H9 (cell line): ENCODE measurements at regions not wholly inside any gene's neighbourhood (a gene's known extent, or its start where the extent isn't known, plus 50 kb on each side); places are given as distances from the start of the nearest gene placed in this dataset.

Experiments used
- DNase-seq: peaks from one replicate; pipeline ENCODE4 v3.0.0-alpha.2; 2017
- H2AFZ ChIP-seq: one replicate; pipeline ENCODE4 v1.6.1; 2013; ENCODE audit warnings: mild to moderate bottlenecking, low read length, control low read depth, moderate library complexity
- H2AK5ac ChIP-seq: 2 replicates; pipeline ENCODE4 v1.6.1; 2013; ENCODE audit warnings: low read length, control low read depth, mixed read lengths; ENCODE audit not compliant: insufficient read length
- H2BK120ac ChIP-seq: one replicate; pipeline ENCODE4 v1.6.1; 2013; ENCODE audit warnings: low read depth, mild to moderate bottlenecking, low read length, control low read depth, inconsistent platforms; ENCODE audit not compliant: poor library complexity, severe bottlenecking
- H2BK12ac ChIP-seq: 2 replicates; pipeline ENCODE4 v1.6.1; 2013; ENCODE audit warnings: low read length, control low read depth, mixed read lengths, low read depth; ENCODE audit not compliant: insufficient read length
- H2BK15ac ChIP-seq: 2 replicates; pipeline ENCODE4 v1.6.1; 2013; ENCODE audit warnings: low read depth, low read length, control low read depth
- H2BK20ac ChIP-seq: one replicate; pipeline ENCODE4 v1.6.1; 2013; ENCODE audit warnings: low read depth, mild to moderate bottlenecking, low read length, control low read depth, inconsistent platforms; ENCODE audit not compliant: poor library complexity, severe bottlenecking
- H2BK5ac ChIP-seq: 2 replicates; pipeline ENCODE4 v1.6.1; 2013; ENCODE audit warnings: low read length, control low read depth, mixed read lengths; ENCODE audit not compliant: insufficient read length
- H3K14ac ChIP-seq: 2 replicates; pipeline ENCODE4 v1.6.1; 2013; ENCODE audit warnings: low read length, control low read depth; ENCODE audit not compliant: insufficient read depth
- H3K18ac ChIP-seq: 2 replicates; pipeline ENCODE4 v1.6.1; 2013; ENCODE audit warnings: low read depth, mild to moderate bottlenecking, mixed read lengths, low read length, control low read depth; ENCODE audit not compliant: insufficient read length
- H3K23ac ChIP-seq: 2 replicates; pipeline ENCODE4 v1.6.1; 2013; ENCODE audit warnings: low read length, control low read depth, mixed read lengths, low read depth; ENCODE audit not compliant: insufficient read length
- H3K23me2 ChIP-seq: 2 replicates; pipeline ENCODE4 v1.6.1; 2013; ENCODE audit warnings: low read depth, mild to moderate bottlenecking, mixed read lengths, low read length, control low read depth; ENCODE audit not compliant: insufficient read length, poor library complexity, severe bottlenecking
- H3K27ac ChIP-seq: 2 replicates; pipeline ENCODE4 v1.5.1; 2013; ENCODE audit warnings: low read length, control low read depth, mixed read lengths, low read depth; ENCODE audit not compliant: insufficient read length
- H3K27me3 ChIP-seq: 2 replicates; pipeline ENCODE4 v1.6.1; 2013; ENCODE audit warnings: low read length, control low read depth, inconsistent platforms; ENCODE audit not compliant: insufficient read depth
- H3K4ac ChIP-seq: 2 replicates; pipeline ENCODE4 v1.6.1; 2013; ENCODE audit warnings: low read depth, mild to moderate bottlenecking, control low read depth, inconsistent platforms, low read length, moderate library complexity
- H3K4me1 ChIP-seq: 2 replicates; pipeline ENCODE4 v1.6.1; 2013; ENCODE audit warnings: low read length, control low read depth, inconsistent platforms; ENCODE audit not compliant: insufficient read depth
- H3K4me2 ChIP-seq: 2 replicates; pipeline ENCODE4 v1.6.1; 2013; ENCODE audit warnings: low read length, control low read depth, mixed read lengths; ENCODE audit not compliant: insufficient read length, insufficient read depth
- H3K56ac ChIP-seq: 2 replicates; pipeline ENCODE4 v1.6.1; 2013; ENCODE audit warnings: low read depth, mild to moderate bottlenecking, mixed read lengths, low read length, control low read depth; ENCODE audit not compliant: insufficient read length
- H3K79me1 ChIP-seq: 2 replicates; pipeline ENCODE4 v1.6.1; 2013; ENCODE audit warnings: low read depth, mild to moderate bottlenecking, moderate library complexity, low read length, control low read depth, inconsistent platforms; ENCODE audit not compliant: insufficient read depth, poor library complexity, severe bottlenecking
- H3K79me2 ChIP-seq: 2 replicates; pipeline ENCODE4 v1.6.1; 2013; ENCODE audit warnings: low read length, control low read depth, inconsistent platforms; ENCODE audit not compliant: insufficient read depth
- H3K9ac ChIP-seq: 2 replicates; pipeline ENCODE4 v1.6.1; 2013; ENCODE audit warnings: low read length, control low read depth, mixed read lengths; ENCODE audit not compliant: insufficient read length; ENCODE audit errors: extremely low read depth
- H3K9me3 ChIP-seq: one replicate; pipeline ENCODE4 v1.6.1; 2013; ENCODE audit warnings: low read depth, low read length, inconsistent platforms; ENCODE audit not compliant: control insufficient read depth
- H3T11ph ChIP-seq: one replicate; pipeline ENCODE4 v1.6.1; 2013; ENCODE audit warnings: mild to moderate bottlenecking, low read length, control low read depth, inconsistent platforms
- H4K20me1 ChIP-seq: one replicate; pipeline ENCODE4 v1.6.1; 2013; ENCODE audit not compliant: control insufficient read depth, insufficient read length, insufficient read depth
- H4K5ac ChIP-seq: 2 replicates; pipeline ENCODE4 v1.6.1; 2013; ENCODE audit warnings: low read depth, mild to moderate bottlenecking, mixed read lengths, low read length, control low read depth; ENCODE audit not compliant: insufficient read length
- H4K8ac ChIP-seq: replicated peaks from 2 replicates; pipeline ENCODE4 v1.6.1; 2013; ENCODE audit warnings: low read length, control low read depth, mixed read lengths, low read depth; ENCODE audit not compliant: insufficient read length
- H4K91ac ChIP-seq: 2 replicates; pipeline ENCODE4 v1.6.1; 2013; ENCODE audit warnings: low read depth, mild to moderate bottlenecking, moderate library complexity, mixed read lengths, low read length, control low read depth; ENCODE audit not compliant: insufficient read length
- H3K27ac Mint-ChIP-seq, 3 experiments: 2 replicates in 2 of 3; 3 replicates in 1 of 3; pipeline ENCODE4 v1.8.0; 2020 to 2021; ENCODE audit warnings: mixed read lengths in 3 of 3, mild to moderate bottlenecking in 1 of 3, moderate library complexity in 1 of 3
- H3K27me3 Mint-ChIP-seq: 2 replicates; pipeline ENCODE4 v1.8.0; 2021; ENCODE audit warnings: low read depth, mild to moderate bottlenecking, moderate library complexity, mixed read lengths
- H3K36me3 Mint-ChIP-seq, 3 experiments: 2 replicates in 2 of 3; 3 replicates in 1 of 3; pipeline ENCODE4 v1.8.0; 2020 to 2021; ENCODE audit warnings: low read depth in 3 of 3, mixed read lengths in 3 of 3; ENCODE audit not compliant: insufficient read depth in 1 of 3
- H3K4me1 Mint-ChIP-seq, 2 experiments: 2 replicates each; pipeline ENCODE4 v1.8.0; 2020; ENCODE audit warnings: mixed read lengths in 2 of 2
- H3K4me3 Mint-ChIP-seq, 2 experiments: 2 replicates in 1 of 2; 3 replicates in 1 of 2; pipeline ENCODE4 v1.8.0; 2020 to 2021; ENCODE audit warnings: mild to moderate bottlenecking in 2 of 2, mixed read lengths in 2 of 2, moderate library complexity in 1 of 2
- H3K9me3 Mint-ChIP-seq, 2 experiments: 2 replicates in 1 of 2; 3 replicates in 1 of 2; pipeline ENCODE4 v1.8.0; 2020; ENCODE audit warnings: mild to moderate bottlenecking in 2 of 2, mixed read lengths in 2 of 2, moderate library complexity in 1 of 2
- WGBS: extraction: QIAGEN DNeasy Blood & Tissue Kit; methylation state at CpG from one replicate; pipeline ENCODE4 v1.1.7; 2013; ENCODE audit warnings: missing lambda C conversion rate, low lambda C conversion rate, mixed read lengths; ENCODE audit not compliant: insufficient read length; ENCODE audit errors: extremely low coverage; 5-methylcytosine and 5-hydroxymethylcytosine counted together
- TF ChIP-seq, protein P1 (sequence below): fragments of 200-600 bp; sonication (generic); conservative IDR thresholded peaks from 3 replicates; pipeline ENCODE4 v1.8.0; 2021; ENCODE audit warnings: antibody characterized with exemption, mild to moderate bottlenecking

DNA sequence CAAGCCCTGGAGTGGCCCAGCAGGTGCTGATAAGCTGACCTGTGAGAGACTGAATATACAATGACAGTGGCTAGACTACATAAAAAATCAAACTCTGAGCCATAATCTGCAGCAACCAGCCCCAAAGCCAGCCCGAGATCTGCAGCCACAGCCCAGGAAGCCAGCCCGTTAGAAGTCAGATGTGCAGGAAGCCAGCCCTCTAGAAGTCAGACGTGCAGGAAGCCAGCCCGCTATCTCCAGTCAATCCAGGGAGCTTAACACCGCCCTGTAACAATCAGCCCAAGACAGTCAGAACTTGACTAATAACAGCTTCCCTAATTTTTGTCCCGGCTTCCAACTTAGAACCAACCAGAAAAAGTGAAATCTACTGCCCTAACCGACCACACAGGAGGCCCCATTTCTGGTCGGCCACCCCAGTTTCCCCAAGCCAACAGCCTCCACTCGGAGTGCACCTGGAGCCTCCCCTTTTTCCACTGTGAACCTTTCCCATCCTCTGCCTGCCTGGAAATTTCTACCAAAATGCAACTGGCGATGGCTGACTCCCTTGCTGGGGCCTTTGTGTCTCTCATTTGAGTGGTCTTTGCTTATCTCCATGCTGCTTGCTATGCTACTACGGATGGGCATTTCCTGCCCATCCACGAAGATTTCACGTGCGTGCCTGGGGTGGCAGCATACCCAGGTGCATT is 769.3 kb downstream of the KCNJ18 start:
- Histone ChIP-seq H2BK5ac (no peak overlapping the region), H3K23me2 (no peaks in the 10 kb centered on the region), H3K27ac (no peak overlapping the region), H2AK5ac (no peak overlapping the region), H4K8ac (no peak overlapping the region), H3K56ac (no peak overlapping the region), H3K14ac (no peak overlapping the region), H3K4ac (no peak overlapping the region), H2BK20ac (no peak overlapping the region), H3K4me1 (no peaks in the 10 kb centered on the region), H2BK12ac (no peak overlapping the region), H4K5ac (no peak overlapping the region), H2BK15ac (no peak overlapping the region), H3K18ac (no peak overlapping the region), H3K4me2 (no peak overlapping the region), H4K20me1 (no peaks in the 10 kb centered on the region), H3K79me1 (no peaks in the 10 kb centered on the region), H3K9me3 (peaks cover 90% of the 10 kb centered on the region), H4K91ac (no peak overlapping the region), H3K27me3 (no peaks in the 10 kb centered on the region), H3K9ac (no peak overlapping the region), H2BK120ac (no peak overlapping the region), H2AFZ (no peak overlapping the region), H3K23ac (no peak overlapping the region), H3K79me2 (no peaks in the 10 kb centered on the region), H3T11ph (no peak overlapping the region)
- Mint-ChIP-seq H3K4me1 (no peaks in the 10 kb centered on the region), H3K4me3 (no peak overlapping the region), H3K27ac (no peak overlapping the region), H3K9me3 (peaks cover 93 to 98% of the 10 kb centered on the region in 2 experiments), H3K36me3 (peaks cover 21 to 38% (median 23%) of the 10 kb centered on the region in 3 experiments), H3K27me3 (no peaks in the 10 kb centered on the region; the same call in 1 of the 2 replicates)
- WGBS: no CpG with 5 or more reads among the region's 14 CpGs
- DNase-seq: no peak
- TF ChIP-seq, protein P1, sequence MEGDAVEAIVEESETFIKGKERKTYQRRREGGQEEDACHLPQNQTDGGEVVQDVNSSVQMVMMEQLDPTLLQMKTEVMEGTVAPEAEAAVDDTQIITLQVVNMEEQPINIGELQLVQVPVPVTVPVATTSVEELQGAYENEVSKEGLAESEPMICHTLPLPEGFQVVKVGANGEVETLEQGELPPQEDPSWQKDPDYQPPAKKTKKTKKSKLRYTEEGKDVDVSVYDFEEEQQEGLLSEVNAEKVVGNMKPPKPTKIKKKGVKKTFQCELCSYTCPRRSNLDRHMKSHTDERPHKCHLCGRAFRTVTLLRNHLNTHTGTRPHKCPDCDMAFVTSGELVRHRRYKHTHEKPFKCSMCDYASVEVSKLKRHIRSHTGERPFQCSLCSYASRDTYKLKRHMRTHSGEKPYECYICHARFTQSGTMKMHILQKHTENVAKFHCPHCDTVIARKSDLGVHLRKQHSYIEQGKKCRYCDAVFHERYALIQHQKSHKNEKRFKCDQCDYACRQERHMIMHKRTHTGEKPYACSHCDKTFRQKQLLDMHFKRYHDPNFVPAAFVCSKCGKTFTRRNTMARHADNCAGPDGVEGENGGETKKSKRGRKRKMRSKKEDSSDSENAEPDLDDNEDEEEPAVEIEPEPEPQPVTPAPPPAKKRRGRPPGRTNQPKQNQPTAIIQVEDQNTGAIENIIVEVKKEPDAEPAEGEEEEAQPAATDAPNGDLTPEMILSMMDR: no peak
